RWPE1 (cell line): ENCODE measurements at regions not wholly inside any gene's neighbourhood (a gene's known extent, or its start where the extent isn't known, plus 50 kb on each side); places are given as distances from the start of the nearest gene placed in this dataset.

Experiments used
- CTCF ChIA-PET: fragments of 350-600 bp; sonication (Branson Sonifier 250); formaldehyde crosslinking; extraction: SDS; loops from one replicate; lab custom pipeline; 2021; lab: Yijun Ruan, JAX
- POLR2A ChIA-PET: fragments of 400-600 bp; formaldehyde crosslinking; extraction: SDS; loops from one replicate; lab custom pipeline; 2020; ENCODE audit warnings: antibody characterized with exemption; ENCODE audit not compliant: low non-redundant PET; lab: Yijun Ruan, JAX
- DNase-seq: peaks from one replicate; pipeline ENCODE4 v3.0.0; 2012; ENCODE audit warnings: low spot score
- H3K27ac ChIP-seq: fragments of 450-650 bp; 2 replicates; pipeline ENCODE4 v1.5.1; 2017
- CTCF ChIP-seq: fragments of 450-650 bp; conservative IDR thresholded peaks from 2 replicates; pipeline ENCODE4 v1.5.1; 2017; ENCODE audit warnings: low read depth, mild to moderate bottlenecking

GRCh38 chr3:117195034-117195433 lies 485.5 kb downstream of the TUSC7 start:
- DNase-seq: no peak
- ChIA-PET CTCF (interaction anchor here (0.6 to 0.7 kb wide), 2 partner anchors 160 to 454 kb away, joined by 3 read pairs; no protein-coding TSS in a partner anchor), POLR2A (no interaction called here)
- no peak overlapping the region for H3K27ac ChIP-seq
- no peak for TF ChIP-seq CTCF

- ChIA-PET POLR2A (no interaction called here), CTCF (interaction anchor here (0.7 kb wide), 2 partner anchors 39 to 267 kb away, joined by 3 to 8 read pairs; no protein-coding TSS in a partner anchor)
- TF ChIP-seq CTCF: no peak
- H3K27ac ChIP-seq: no peak overlapping the region
- no peak for DNase-seq
Observed at GRCh38 chr3:117200962-117201361, 491.4 kb downstream of the TUSC7 start.

- DNase-seq: no peak
- no peak overlapping the region for H3K27ac ChIP-seq
- ChIA-PET CTCF (no interaction called here), POLR2A (no interaction called here)
- TF ChIP-seq CTCF: no peak
Observed at GRCh38 chr3:117201901-117202774, 492.6 kb downstream of the TUSC7 start.

- CTCF ChIA-PET: interaction anchor here (0.8 kb wide), 1 partner anchor 1617 kb away, joined by 3 read pairs; no protein-coding TSS in a partner anchor
- no peak overlapping the region for H3K27ac ChIP-seq
- no peak for DNase-seq
- POLR2A ChIA-PET: no interaction called here
- TF ChIP-seq CTCF: no peak
Observed at GRCh38 chr3:117217355-117217754, 507.8 kb downstream of the TUSC7 start.

- TF ChIP-seq CTCF: no peak
- DNase-seq: no peak
- no peak overlapping the region for H3K27ac ChIP-seq
- POLR2A ChIA-PET: no interaction called here
- CTCF ChIA-PET: interaction anchor here (0.8 kb wide), 1 partner anchor 1618 kb away, joined by 3 read pairs; no protein-coding TSS in a partner anchor
Observed at GRCh38 chr3:117217760-117218316, 508.3 kb downstream of the TUSC7 start.

GRCh38 chr3:117218641-117219048 lies 509.1 kb downstream of the TUSC7 start:
- ChIA-PET POLR2A (no interaction called here), CTCF (no interaction called here)
- DNase-seq: no peak
- H3K27ac ChIP-seq: no peak overlapping the region
- TF ChIP-seq CTCF: no peak
